ENCODE measurements at regions not wholly inside any gene's neighbourhood (a gene's known extent, or its start where the extent isn't known, plus 50 kb on each side); places are given as distances from the start of the nearest gene placed in this dataset.

DNA sequence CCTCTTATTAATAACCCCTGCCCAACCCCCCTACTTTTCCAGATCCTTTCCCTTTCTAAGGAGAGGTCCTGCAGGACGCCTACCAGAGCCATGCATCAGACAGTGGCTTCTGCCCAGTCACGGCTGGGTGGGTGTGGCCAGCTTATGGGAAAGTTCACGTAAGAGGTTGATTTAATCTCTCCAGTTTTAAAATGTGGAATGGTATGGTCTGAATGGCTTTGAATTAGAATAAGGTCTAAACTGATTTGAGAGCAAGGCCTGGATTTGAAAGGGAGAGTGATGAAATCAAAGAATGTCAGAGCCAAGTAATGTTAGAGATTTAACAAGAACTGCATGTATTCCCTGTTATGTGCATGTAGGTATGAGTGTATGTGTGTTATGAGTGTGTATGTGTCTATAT lies 275.7 kb downstream of the PAX1 start:
- H3K4me3 ChIP-seq: no peak overlapping the region
- intact Hi-C loops (cut with DNase I; ENCODE audit: low total_unique reads): no loop called here
- H3K9me3 ChIP-seq: no peaks in the 10 kb centered on the region
- no peaks in the 10 kb centered on the region for H3K36me3 ChIP-seq (ENCODE audit: low read depth, missing control alignments)
- no peaks in the 10 kb centered on the region for H3K4me1 ChIP-seq
- no peak for DNase-seq
- H3K27me3 ChIP-seq: no peaks in the 10 kb centered on the region
- no peak overlapping the region for H3K27ac ChIP-seq
- TF ChIP-seq POLR2A (IDR thresholded peaks at IDR 0.05): no peak
- TF ChIP-seq, protein P1, sequence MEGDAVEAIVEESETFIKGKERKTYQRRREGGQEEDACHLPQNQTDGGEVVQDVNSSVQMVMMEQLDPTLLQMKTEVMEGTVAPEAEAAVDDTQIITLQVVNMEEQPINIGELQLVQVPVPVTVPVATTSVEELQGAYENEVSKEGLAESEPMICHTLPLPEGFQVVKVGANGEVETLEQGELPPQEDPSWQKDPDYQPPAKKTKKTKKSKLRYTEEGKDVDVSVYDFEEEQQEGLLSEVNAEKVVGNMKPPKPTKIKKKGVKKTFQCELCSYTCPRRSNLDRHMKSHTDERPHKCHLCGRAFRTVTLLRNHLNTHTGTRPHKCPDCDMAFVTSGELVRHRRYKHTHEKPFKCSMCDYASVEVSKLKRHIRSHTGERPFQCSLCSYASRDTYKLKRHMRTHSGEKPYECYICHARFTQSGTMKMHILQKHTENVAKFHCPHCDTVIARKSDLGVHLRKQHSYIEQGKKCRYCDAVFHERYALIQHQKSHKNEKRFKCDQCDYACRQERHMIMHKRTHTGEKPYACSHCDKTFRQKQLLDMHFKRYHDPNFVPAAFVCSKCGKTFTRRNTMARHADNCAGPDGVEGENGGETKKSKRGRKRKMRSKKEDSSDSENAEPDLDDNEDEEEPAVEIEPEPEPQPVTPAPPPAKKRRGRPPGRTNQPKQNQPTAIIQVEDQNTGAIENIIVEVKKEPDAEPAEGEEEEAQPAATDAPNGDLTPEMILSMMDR (IDR thresholded peaks at IDR 0.05): no peak
- 75 to 76% methylated on average over 3 of the region's 3 CpGs for WGBS, 2 donors

DNA sequence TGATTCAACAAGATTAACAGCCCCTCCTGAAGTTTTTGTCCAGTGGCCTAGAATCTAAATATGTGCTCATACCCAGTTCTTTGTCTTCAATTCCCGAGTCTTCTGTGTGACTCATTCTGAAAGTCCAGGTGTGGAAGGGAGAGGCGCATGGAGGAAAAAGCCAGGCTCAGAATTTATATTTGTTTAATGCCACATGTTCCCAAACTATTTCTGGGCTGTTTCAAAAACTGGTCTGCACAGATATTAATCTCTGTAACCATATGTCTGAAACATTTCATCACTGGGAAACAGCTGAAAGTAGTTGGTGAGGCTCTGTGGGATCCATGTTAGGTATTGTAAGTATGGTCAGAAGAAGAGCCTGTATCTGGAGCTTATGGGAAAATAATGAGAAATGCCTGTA lies 266.0 kb downstream of the PAX1 start:
- no peaks in the 10 kb centered on the region for H3K9me3 ChIP-seq
- H3K4me1 ChIP-seq: no peaks in the 10 kb centered on the region
- H3K27me3 ChIP-seq: no peaks in the 10 kb centered on the region
- 87 to 88% methylated on average over 2 of the region's 2 CpGs for WGBS, 2 donors
- no peaks in the 10 kb centered on the region for H3K36me3 ChIP-seq (ENCODE audit: low read depth, missing control alignments)
- no peak overlapping the region for H3K27ac ChIP-seq
- no peak for TF ChIP-seq POLR2A (IDR thresholded peaks at IDR 0.05)
- TF ChIP-seq, protein P1 (IDR thresholded peaks at IDR 0.05): no peak
- intact Hi-C loops (cut with DNase I; ENCODE audit: low total_unique reads): no loop called here
- no peak overlapping the region for H3K4me3 ChIP-seq
- DNase-seq: no peak

DNA sequence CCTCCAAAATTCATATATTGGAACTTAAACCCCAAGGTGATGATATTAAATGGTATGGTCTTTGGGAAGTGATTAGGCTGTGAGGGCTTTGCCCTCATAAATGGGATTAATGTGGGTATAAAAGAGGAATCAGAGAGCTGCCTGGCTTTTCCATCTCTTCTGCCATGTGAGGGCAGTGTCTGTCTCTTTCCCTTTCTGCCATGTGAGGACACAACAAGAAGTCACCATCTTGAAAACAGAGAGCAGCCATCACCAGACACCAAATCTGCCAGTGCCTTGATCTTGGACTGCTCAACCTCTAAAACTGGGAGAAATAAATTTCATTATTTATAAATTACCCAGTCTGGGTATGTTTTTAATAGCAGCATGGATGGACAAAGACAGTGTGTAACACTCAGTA lies 263.0 kb downstream of the PAX1 start:
- no peak for DNase-seq
- no peaks in the 10 kb centered on the region for H3K4me1 ChIP-seq
- H3K27ac ChIP-seq: no peak overlapping the region
- H3K9me3 ChIP-seq: no peaks in the 10 kb centered on the region
- H3K27me3 ChIP-seq: no peaks in the 10 kb centered on the region
- H3K36me3 ChIP-seq (ENCODE audit: low read depth, missing control alignments): no peaks in the 10 kb centered on the region
- intact Hi-C loops (cut with DNase I; ENCODE audit: low total_unique reads): no loop called here
- TF ChIP-seq, protein P1 (IDR thresholded peaks at IDR 0.05): no peak
- TF ChIP-seq POLR2A (IDR thresholded peaks at IDR 0.05): no peak
- no peak overlapping the region for H3K4me3 ChIP-seq

DNA sequence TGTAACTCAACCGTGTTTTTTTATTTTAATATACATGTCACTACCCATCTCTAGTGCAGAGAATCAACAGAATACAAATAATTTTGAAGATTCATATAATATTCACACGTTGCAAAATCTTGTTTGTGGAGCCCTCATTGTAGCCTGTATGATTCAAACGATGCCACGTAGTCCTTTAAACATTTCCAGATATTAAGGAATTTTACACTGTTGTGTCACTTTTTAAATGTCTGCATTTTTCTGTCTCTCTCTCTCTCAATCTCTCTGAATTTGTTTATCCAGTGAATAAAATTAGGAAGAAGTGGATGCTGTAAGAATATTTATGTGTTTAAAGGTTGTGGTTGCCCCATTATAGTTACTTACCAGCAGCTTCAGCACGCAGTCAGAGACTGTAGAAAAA lies 262.0 kb downstream of the PAX1 start:
- WGBS, 2 donors: 75 to 81% methylated on average over 5 of the region's 5 CpGs
- Histone ChIP-seq H3K4me3 (no peak overlapping the region), H3K36me3 (ENCODE audit: low read depth, missing control alignments) (no peaks in the 10 kb centered on the region), H3K4me1 (no peaks in the 10 kb centered on the region), H3K27me3 (no peaks in the 10 kb centered on the region), H3K27ac (no peak overlapping the region), H3K9me3 (no peaks in the 10 kb centered on the region)
- TF ChIP-seq, protein P1 (IDR thresholded peaks at IDR 0.05): no peak
- no peak for TF ChIP-seq POLR2A (IDR thresholded peaks at IDR 0.05)
- no peak for DNase-seq
- intact Hi-C loops (cut with DNase I; ENCODE audit: low total_unique reads): no loop called here

DNA sequence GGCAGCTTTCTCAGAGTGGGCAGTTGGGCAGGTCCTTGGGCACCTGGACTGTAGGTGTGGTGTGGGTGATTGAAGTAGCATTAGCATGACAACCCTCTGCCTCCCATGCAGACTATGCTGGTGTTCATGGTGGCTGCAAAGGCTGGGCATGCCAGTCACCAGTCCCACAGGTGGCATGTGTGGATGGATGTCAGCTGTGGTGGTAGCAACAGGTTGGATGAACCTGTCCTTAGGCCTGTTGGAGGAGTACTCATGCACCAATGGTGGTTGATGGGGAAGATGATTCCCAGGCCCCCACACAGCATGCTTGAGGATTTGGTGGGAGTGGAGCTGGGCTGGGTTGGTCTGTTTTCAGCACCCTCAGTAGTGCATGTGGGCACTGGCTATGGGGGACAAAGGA lies 251.1 kb downstream of the PAX1 start:
- H3K4me1 ChIP-seq: no peaks in the 10 kb centered on the region
- intact Hi-C loops (cut with DNase I; ENCODE audit: low total_unique reads): no loop called here
- no peak for DNase-seq
- no peaks in the 10 kb centered on the region for H3K36me3 ChIP-seq (ENCODE audit: low read depth, missing control alignments)
- no peaks in the 10 kb centered on the region for H3K27me3 ChIP-seq
- no peak overlapping the region for H3K4me3 ChIP-seq
- no peak overlapping the region for H3K27ac ChIP-seq
- H3K9me3 ChIP-seq: no peaks in the 10 kb centered on the region
- no peak for TF ChIP-seq POLR2A (IDR thresholded peaks at IDR 0.05)
- TF ChIP-seq, protein P1 (IDR thresholded peaks at IDR 0.05): no peak

Measured in testis (tissue), 2 donors.